Esophagus muscularis mucosa (tissue), 4 donors: ENCODE measurements at regions not wholly inside any gene's neighbourhood (a gene's known extent, or its start where the extent isn't known, plus 50 kb on each side); places are given as distances from the start of the nearest gene placed in this dataset.

Source experiments
- DNase-seq: peaks from one replicate; pipeline ENCODE4 v3.0.0-alpha.2; 2017; ENCODE audit errors: extremely low spot score
- H3K27ac ChIP-seq, 4 donors: fragments of 200-600 bp; sonication (generic); replicated peaks in 1 of 4; 1 replicate in 3 of 4; 2 replicates in 1 of 4; pipeline ENCODE4 v1.5.1; 2016 to 2019; ENCODE audit warnings: mild to moderate bottlenecking in 1 of 4
- H3K27me3 ChIP-seq, 4 donors: fragments of 200-600 bp; sonication (generic); one replicate each; pipeline versions ENCODE4 v1.5.1 to v1.6.0; 2016 to 2019
- H3K36me3 ChIP-seq, 4 donors: fragments of 200-600 bp; sonication (generic); one replicate each; pipeline ENCODE4 v1.5.1; 2016 to 2019
- H3K4me1 ChIP-seq, 4 donors: fragments of 200-600 bp; sonication (generic); one replicate each; pipeline ENCODE4 v1.5.1; 2016 to 2019
- H3K4me3 ChIP-seq, 4 donors: fragments of 200-600 bp; sonication (generic); 1 replicate in 2 of 4; 2 replicates in 2 of 4; pipeline ENCODE4 v1.5.1; 2016 to 2019; ENCODE audit warnings: mild to moderate bottlenecking in 4 of 4, moderate library complexity in 1 of 4
- H3K9me3 ChIP-seq, 4 donors: fragments of 200-600 bp; sonication (generic); 1 replicate in 3 of 4; 2 replicates in 1 of 4; pipeline ENCODE4 v1.5.1; 2016 to 2019
- CTCF ChIP-seq, 3 experiments: fragments of 200-600 bp in 2 of 3; fragments of 450-650 bp in 1 of 3; sonication (generic) in 2 of 3; IDR thresholded peaks; one replicate each; pipeline ENCODE4 v1.5.1; 2017 to 2019; ENCODE audit warnings: antibody characterized with exemption in 3 of 3, mild to moderate bottlenecking in 2 of 3, moderate library complexity in 1 of 3
- EP300 ChIP-seq: sonication (generic); formaldehyde crosslinking; IDR thresholded peaks from one replicate; pipeline ENCODE4 v1.6.1; 2017; ENCODE audit warnings: antibody characterized with exemption
- POLR2A ChIP-seq: fragments of 450-650 bp; IDR thresholded peaks from one replicate; pipeline ENCODE4 v1.6.1; 2017; ENCODE audit warnings: antibody characterized with exemption, moderate library complexity, mild to moderate bottlenecking, low read depth
- POLR2AphosphoS5 ChIP-seq, 2 donors: sonication (generic); formaldehyde crosslinking; IDR thresholded peaks; one replicate each; pipeline ENCODE4 v1.6.1; 2017; ENCODE audit warnings: antibody characterized with exemption in 2 of 2
- WGBS: methylation state at CpG from one replicate; pipeline ENCODE4 v1.1.5; 2018; 5-methylcytosine and 5-hydroxymethylcytosine counted together
- intact Hi-C: fragments of 100-400 bp; cut with DNase I; formaldehyde crosslinking; loops from one replicate; pipeline ENCODE4 v1.15.1; 2023

- H3K27me3 ChIP-seq: peaks cover 0 to 13% (median 0%) of the 10 kb centered on the region in 4 donors
- H3K9me3 ChIP-seq: no peaks in the 10 kb centered on the region
- H3K4me3 ChIP-seq: no peak overlapping the region
- no peak overlapping the region for H3K27ac ChIP-seq
- intact Hi-C loops: no loop called here
- H3K36me3 ChIP-seq: peaks cover 0 to 6% (median 0%) of the 10 kb centered on the region in 4 donors
- 82% methylated on average over 5 of the region's 5 CpGs for WGBS
- DNase-seq: no peak
- TF ChIP-seq POLR2AphosphoS5 (IDR thresholded peaks at IDR 0.05) (no peak), POLR2A (no peak), EP300 (no peak), CTCF (IDR thresholded peaks at IDR 0.05) (no peak)
- peaks cover 5 to 14% (median 6%) of the 10 kb centered on the region in 4 donors for H3K4me1 ChIP-seq
Measured at GRCh38 chr5:168224085-168224484, 67.4 kb upstream of the WWC1 start.

- intact Hi-C loops: no loop called here
- peaks cover 0 to 6% (median 0%) of the 10 kb centered on the region in 4 donors for H3K36me3 ChIP-seq
- no peak for DNase-seq
- peaks cover 0 to 10% (median 0%) of the 10 kb centered on the region in 4 donors for H3K4me1 ChIP-seq
- H3K4me3 ChIP-seq: no peak overlapping the region
- TF ChIP-seq POLR2AphosphoS5 (IDR thresholded peaks at IDR 0.05) (no peak), CTCF (IDR thresholded peaks at IDR 0.05) (no peak), POLR2A (no peak), EP300 (no peak)
- WGBS: 95% methylated on average over 10 of the region's 10 CpGs
- peaks cover 0 to 9% (median 0%) of the 10 kb centered on the region in 4 donors for H3K27me3 ChIP-seq
- no peaks in the 10 kb centered on the region for H3K9me3 ChIP-seq
- no peak overlapping the region for H3K27ac ChIP-seq
Measured at GRCh38 chr5:168226012-168226411, 65.4 kb upstream of the WWC1 start.

- DNase-seq: no peak
- peaks cover 0 to 10% (median 0%) of the 10 kb centered on the region in 4 donors for H3K4me1 ChIP-seq
- peaks cover 0 to 5% (median 0%) of the 10 kb centered on the region in 4 donors for H3K27me3 ChIP-seq
- H3K36me3 ChIP-seq: peaks cover 0 to 6% (median 0%) of the 10 kb centered on the region in 4 donors
- no peaks in the 10 kb centered on the region for H3K9me3 ChIP-seq
- 85% methylated on average over 8 of the region's 8 CpGs for WGBS
- intact Hi-C loops: no loop called here
- no peak for TF ChIP-seq EP300
- TF ChIP-seq POLR2AphosphoS5 (IDR thresholded peaks at IDR 0.05): peak; percentile 15 to 19
- no peak overlapping the region for H3K27ac ChIP-seq
- no peak overlapping the region for H3K4me3 ChIP-seq
Measured at GRCh38 chr5:168227001-168227400, 64.4 kb upstream of the WWC1 start.

GRCh38 chr5:168227973-168228615 is 63.4 kb upstream of the WWC1 start:
- Histone ChIP-seq H3K4me1 (peaks cover 0 to 10% (median 0%) of the 10 kb centered on the region in 4 donors), H3K9me3 (no peaks in the 10 kb centered on the region), H3K4me3 (no peak overlapping the region), H3K27me3 (peaks cover 0 to 5% (median 0%) of the 10 kb centered on the region in 4 donors), H3K27ac (no peak overlapping the region), H3K36me3 (peaks cover 0 to 6% (median 0%) of the 10 kb centered on the region in 4 donors)
- intact Hi-C loops: no loop called here
- TF ChIP-seq EP300 (no peak), CTCF (IDR thresholded peaks at IDR 0.05) (no peak), POLR2AphosphoS5 (IDR thresholded peaks at IDR 0.05) (no peak), POLR2A (no peak)
- WGBS: 76% methylated on average over 9 of the region's 9 CpGs
- no peak for DNase-seq

GRCh38 chr5:168228668-168229067 is 62.8 kb upstream of the WWC1 start:
- TF ChIP-seq POLR2AphosphoS5 (IDR thresholded peaks at IDR 0.05) (no peak), EP300 (no peak), CTCF (IDR thresholded peaks at IDR 0.05) (no peak), POLR2A (no peak)
- Histone ChIP-seq H3K27me3 (peaks cover 0 to 5% (median 0%) of the 10 kb centered on the region in 4 donors), H3K27ac (no peak overlapping the region), H3K4me1 (peaks cover 0 to 10% (median 0%) of the 10 kb centered on the region in 4 donors), H3K4me3 (no peak overlapping the region), H3K36me3 (peaks cover 0 to 6% (median 0%) of the 10 kb centered on the region in 4 donors), H3K9me3 (no peaks in the 10 kb centered on the region)
- 80% methylated on average over 3 of the region's 3 CpGs for WGBS
- intact Hi-C loops: no loop called here
- no peak for DNase-seq
